Large intestine (tissue), 3 donors: ENCODE measurements at regions not wholly inside any gene's neighbourhood (a gene's known extent, or its start where the extent isn't known, plus 50 kb on each side); places are given as distances from the start of the nearest gene placed in this dataset.

ENCODE experiments used
- DNase-seq, 2 donors: peaks; one replicate each; pipeline versions ENCODE4 v3.0.0 to v3.0.0-alpha.2; 2013
- H3K27ac ChIP-seq: one replicate; pipeline ENCODE4 v1.5.1; 2013; ENCODE audit warnings: low read length
- H3K27me3 ChIP-seq: 2 replicates; pipeline ENCODE4 v1.6.1; 2013; ENCODE audit warnings: low read length; ENCODE audit not compliant: control insufficient read depth, insufficient read depth
- H3K36me3 ChIP-seq: 2 replicates; pipeline ENCODE4 v1.6.1; 2013; ENCODE audit warnings: low read length; ENCODE audit not compliant: control insufficient read depth, insufficient read depth
- H3K4me1 ChIP-seq: one replicate; pipeline ENCODE4 v1.6.1; 2013; ENCODE audit warnings: low read length; ENCODE audit not compliant: control insufficient read depth, insufficient read depth
- H3K4me3 ChIP-seq: one replicate; pipeline ENCODE4 v1.5.1; 2013; ENCODE audit warnings: low read length
- H3K9me3 ChIP-seq: one replicate; pipeline ENCODE4 v1.6.1; 2013; ENCODE audit warnings: mild to moderate bottlenecking, low read depth, low read length, moderate library complexity; ENCODE audit not compliant: control insufficient read depth
- WGBS: methylation state at CpG from one replicate; pipeline ENCODE4 v1.1.5; 2013; ENCODE audit warnings: low lambda C conversion rate; ENCODE audit not compliant: insufficient coverage; 5-methylcytosine and 5-hydroxymethylcytosine counted together

DNA sequence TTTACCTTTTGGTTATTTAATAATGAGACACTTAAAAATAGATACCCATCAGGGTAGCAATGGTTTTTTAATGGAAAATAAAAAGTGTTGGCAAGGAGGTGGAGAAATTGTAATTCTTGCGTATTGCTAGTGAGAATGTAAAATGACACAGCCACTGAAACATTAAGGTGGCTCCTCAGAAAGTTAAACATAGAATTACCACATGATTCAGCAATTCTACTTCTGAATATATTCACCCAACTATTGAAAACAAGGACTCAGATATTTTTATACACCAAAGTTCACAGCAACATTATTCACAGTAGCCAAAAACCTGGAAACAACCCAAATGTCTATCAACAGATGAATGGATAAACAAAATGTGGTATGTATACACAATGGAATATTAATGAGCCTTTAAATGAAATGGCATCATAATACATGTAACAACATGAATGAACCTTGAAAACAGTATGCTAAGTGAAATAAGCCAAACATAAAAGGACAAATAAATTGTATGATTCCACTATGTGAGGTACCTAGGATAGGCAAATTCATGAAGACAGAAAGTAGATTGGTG is 163.5 kb downstream of the IMPG2 start:
- WGBS, result no CpG with 5 or more reads among the region's 1 CpG
- Histone ChIP-seq H3K4me3 (no peak overlapping the region), H3K27me3 (no peaks in the 10 kb centered on the region), H3K4me1 (no peaks in the 10 kb centered on the region), H3K27ac (no peak overlapping the region), H3K36me3 (no peaks in the 10 kb centered on the region), H3K9me3 (no peaks in the 10 kb centered on the region)
- no peak for DNase-seq

DNA sequence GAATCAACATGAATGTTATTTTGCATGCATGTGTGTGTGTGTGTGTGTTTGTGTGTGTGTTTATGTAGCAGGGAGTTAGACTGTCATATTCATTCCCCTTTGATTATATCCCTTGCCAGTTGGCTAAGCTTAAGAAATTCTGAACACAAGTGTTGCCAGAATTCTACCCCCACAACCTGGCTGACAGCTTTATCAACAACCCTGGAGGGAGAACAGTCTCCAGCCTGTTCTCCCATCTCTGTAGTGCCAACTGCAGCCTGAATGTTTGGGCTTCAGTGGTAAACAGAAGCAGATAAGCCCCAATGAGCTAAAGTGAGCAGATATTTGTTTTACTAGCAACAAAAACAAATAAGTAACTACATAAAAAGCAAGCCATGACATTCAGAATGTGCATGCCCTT is 162.6 kb upstream of the ABI3BP start:
- no peak for DNase-seq
- Histone ChIP-seq H3K4me1 (no peaks in the 10 kb centered on the region), H3K27me3 (no peaks in the 10 kb centered on the region), H3K27ac (no peak overlapping the region), H3K36me3 (no peaks in the 10 kb centered on the region), H3K9me3 (no peaks in the 10 kb centered on the region), H3K4me3 (no peak overlapping the region)

DNA sequence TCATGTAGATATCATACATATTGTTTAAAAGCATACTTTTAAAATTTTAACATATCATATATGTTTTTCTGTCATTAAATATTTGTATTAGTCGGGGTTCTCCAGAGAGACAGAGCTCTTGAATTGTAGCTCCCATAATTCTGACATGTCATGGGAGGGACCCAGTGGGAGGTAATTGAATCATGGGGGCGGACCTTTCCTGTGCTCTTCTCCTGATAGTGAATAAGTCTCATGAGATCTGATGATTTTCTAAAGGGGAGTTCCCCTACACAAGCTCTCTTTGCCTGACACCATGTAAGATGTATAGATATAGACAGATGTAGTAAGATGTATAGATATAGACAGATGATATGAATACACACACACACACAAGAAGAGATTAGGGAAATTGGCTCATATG is 161.2 kb upstream of the ABI3BP start:
- Histone ChIP-seq H3K36me3 (no peaks in the 10 kb centered on the region), H3K4me3 (no peak overlapping the region), H3K9me3 (no peaks in the 10 kb centered on the region), H3K4me1 (no peaks in the 10 kb centered on the region), H3K27me3 (no peaks in the 10 kb centered on the region), H3K27ac (no peak overlapping the region)
- no peak for DNase-seq
- no CpG with 5 or more reads among the region's 2 CpGs for WGBS

DNA sequence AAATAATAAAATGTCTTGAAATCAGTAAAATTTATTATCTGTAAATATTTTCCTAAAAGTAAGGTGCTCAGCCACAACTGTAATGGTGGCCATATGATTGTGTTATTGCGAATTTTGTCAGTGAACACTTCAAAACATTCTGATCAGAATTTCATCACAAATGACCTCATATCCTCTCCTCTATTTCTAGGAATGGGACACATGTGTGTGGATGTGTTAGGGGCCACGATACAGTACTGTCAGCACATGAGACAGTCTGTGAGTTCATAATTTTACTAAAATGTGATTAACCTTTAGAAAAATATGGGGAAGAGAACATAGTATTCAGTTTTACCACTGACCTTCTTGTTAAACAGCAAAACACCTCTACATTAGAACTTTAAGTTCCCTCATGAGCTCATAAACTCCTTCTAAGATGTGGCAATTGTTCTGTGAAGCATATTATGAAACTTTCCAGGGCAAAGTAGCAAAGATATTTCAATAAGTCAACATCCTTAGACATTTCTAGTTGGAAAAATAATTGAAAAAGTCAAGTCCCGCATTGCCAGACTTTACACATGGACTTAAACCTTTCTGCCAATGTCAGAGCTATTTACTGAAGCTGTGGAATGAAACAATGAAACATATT is 158.2 kb upstream of the ABI3BP start:
- Histone ChIP-seq H3K9me3 (no peaks in the 10 kb centered on the region), H3K27me3 (no peaks in the 10 kb centered on the region), H3K27ac (peak overlapping the region; percentile 16), H3K36me3 (no peaks in the 10 kb centered on the region), H3K4me3 (no peak overlapping the region), H3K4me1 (no peaks in the 10 kb centered on the region)
- WGBS, result 100% methylated on average over 1 of the region's 3 CpGs
- peak; percentile 27 to 50 for DNase-seq

DNA sequence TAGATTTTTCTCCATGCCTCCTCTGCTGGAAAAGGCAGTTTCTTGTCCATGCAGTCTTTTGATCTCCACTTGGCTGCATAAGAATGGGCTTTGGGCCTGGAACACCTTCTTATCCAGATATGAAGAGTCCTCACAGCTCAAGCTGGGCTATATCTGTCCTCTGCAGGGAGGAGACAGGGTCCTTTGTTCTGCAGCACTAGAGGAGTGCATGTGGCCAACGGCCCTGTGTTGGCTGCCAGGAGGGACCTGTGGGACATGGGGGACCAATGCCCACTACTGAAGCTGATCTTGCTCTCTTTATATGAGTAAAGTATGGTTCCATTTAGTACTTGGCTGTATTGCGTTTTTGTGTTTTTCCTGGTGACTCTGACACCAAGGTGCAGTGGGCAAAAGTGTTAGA is 157.3 kb upstream of the ABI3BP start:
- H3K4me3 ChIP-seq, result no peak overlapping the region
- no peak for DNase-seq
- no peaks in the 10 kb centered on the region for H3K36me3 ChIP-seq
- H3K27ac ChIP-seq, result no peak overlapping the region
- H3K9me3 ChIP-seq, result no peaks in the 10 kb centered on the region
- no peaks in the 10 kb centered on the region for H3K4me1 ChIP-seq
- WGBS, result 100% methylated on average over 1 of the region's 2 CpGs
- no peaks in the 10 kb centered on the region for H3K27me3 ChIP-seq

DNA sequence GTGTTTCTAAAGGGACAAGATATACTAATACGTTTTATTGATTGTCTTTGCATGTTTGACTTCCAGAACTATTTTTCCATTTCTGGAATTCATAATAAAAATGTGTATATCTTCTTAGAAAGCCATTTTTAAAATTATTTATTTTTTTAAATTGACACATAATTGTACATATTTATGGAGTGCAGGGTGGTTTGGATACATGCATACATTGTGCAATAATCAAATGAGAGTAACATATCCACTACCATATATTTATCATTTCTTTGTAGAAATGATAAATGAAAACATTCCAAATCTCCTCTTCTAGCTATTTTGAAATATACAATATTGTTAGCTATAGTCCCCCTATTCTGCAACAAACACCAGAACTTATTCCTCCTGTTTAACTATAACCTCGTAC is 156.5 kb upstream of the ABI3BP start:
- no peaks in the 10 kb centered on the region for H3K9me3 ChIP-seq
- WGBS, result 89% methylated on average over 2 of the region's 2 CpGs

DNA sequence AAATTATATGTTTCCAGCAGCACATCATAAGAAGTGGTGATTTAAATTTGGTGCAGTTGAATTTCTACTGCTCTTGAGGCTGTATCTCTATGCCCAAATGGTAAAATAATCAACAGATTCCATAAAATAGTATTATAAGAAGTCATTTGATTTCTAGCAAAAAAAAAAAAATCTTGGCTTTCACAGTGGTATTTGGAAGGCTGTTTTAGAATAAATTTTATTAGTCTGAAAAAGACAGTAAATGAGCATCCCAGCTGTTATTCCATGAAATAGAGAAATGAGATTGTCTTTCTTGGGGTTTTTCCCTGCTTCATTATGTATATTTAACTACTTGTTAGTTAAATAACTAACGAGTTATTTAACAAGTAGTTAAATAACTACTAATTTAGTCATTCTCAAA is 156.0 kb upstream of the ABI3BP start:
- Histone ChIP-seq H3K9me3 (no peaks in the 10 kb centered on the region), H3K4me1 (peaks cover 4% of the 10 kb centered on the region), H3K27ac (no peak overlapping the region), H3K4me3 (no peak overlapping the region), H3K27me3 (no peaks in the 10 kb centered on the region), H3K36me3 (no peaks in the 10 kb centered on the region)
- DNase-seq, result no peak
- WGBS, result 57% methylated on average over 1 of the region's 1 CpG

More for the DNA sequence above, 156.5 kb upstream of the ABI3BP start:
- no peaks in the 10 kb centered on the region for H3K27me3 ChIP-seq
- no peak for DNase-seq
- no peak overlapping the region for H3K27ac ChIP-seq
- H3K36me3 ChIP-seq, result no peaks in the 10 kb centered on the region
- peaks cover under 1% of the 10 kb centered on the region for H3K4me1 ChIP-seq
- no peak overlapping the region for H3K4me3 ChIP-seq

DNA sequence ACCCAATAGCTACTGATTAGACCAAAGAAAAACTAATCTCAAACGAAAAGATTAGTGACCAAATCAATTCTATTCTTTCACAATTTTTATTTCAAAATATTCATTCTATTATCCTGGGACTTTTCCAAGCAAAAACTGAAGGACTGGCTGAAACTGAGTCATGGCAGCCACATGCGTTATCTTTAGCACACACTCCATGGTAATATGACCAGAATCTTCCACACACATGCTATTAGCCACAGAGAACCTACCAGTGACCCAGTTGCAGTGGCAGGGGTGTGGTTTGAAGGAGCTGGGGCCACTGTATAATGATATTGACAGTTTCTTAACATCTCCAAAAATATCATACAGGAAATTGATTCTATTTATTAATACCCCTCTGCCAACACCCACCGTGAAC is 154.8 kb upstream of the ABI3BP start:
- Histone ChIP-seq H3K9me3 (no peaks in the 10 kb centered on the region), H3K27me3 (no peaks in the 10 kb centered on the region), H3K27ac (no peak overlapping the region), H3K4me1 (peaks cover 8% of the 10 kb centered on the region), H3K4me3 (no peak overlapping the region), H3K36me3 (no peaks in the 10 kb centered on the region)
- DNase-seq, result no peak
- no CpG with 5 or more reads among the region's 3 CpGs for WGBS

DNA sequence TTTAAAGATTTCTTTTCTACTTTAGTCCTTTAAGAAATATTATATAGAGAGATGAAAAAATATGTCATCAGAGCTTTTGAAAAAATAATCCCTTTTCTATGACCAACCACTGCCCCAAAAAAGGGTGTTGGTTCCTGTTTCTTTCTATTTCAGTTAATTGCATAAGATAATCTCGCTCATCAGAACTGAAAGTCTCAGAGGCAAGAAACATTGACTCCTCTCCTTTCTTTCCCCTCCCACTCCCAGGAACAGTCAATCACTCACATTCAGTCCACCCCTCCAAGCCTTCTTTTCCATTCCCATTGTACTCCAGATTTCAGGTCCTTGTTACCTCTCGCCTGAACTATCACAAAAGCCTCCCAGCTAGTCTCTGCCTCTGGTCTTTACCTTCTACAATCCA is 153.7 kb upstream of the ABI3BP start:
- H3K4me1 ChIP-seq, result peaks cover 8% of the 10 kb centered on the region
- no peak overlapping the region for H3K27ac ChIP-seq
- no CpG with 5 or more reads among the region's 2 CpGs for WGBS
- H3K27me3 ChIP-seq, result no peaks in the 10 kb centered on the region
- H3K9me3 ChIP-seq, result no peaks in the 10 kb centered on the region
- H3K4me3 ChIP-seq, result no peak overlapping the region
- H3K36me3 ChIP-seq, result no peaks in the 10 kb centered on the region
- DNase-seq, result no peak

DNA sequence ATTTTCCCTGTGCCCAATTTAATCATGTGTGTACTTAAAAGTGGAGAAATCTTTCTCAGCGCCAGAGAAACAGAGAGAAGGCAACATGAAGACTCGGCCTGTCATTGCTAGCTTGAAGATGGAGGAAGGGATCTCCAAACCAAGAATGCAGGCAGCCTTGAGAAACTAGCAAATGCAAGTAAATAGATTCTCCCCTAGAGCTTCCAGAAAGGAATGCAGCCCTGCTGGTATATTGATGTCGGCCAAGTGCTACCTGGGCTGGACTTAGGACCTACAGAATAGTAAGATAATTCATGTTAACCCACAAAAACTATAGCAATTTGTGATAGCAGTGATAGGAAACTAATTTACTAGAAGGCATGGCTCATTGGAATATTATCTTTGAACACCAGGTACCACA is 150.9 kb upstream of the ABI3BP start:
- no peaks in the 10 kb centered on the region for H3K9me3 ChIP-seq
- H3K27me3 ChIP-seq, result no peaks in the 10 kb centered on the region
- DNase-seq, result peak; percentile 54 to 57
- no peak overlapping the region for H3K27ac ChIP-seq
- peaks cover 8% of the 10 kb centered on the region for H3K4me1 ChIP-seq
- H3K4me3 ChIP-seq, result no peak overlapping the region
- WGBS, result no CpG with 5 or more reads among the region's 3 CpGs
- no peaks in the 10 kb centered on the region for H3K36me3 ChIP-seq

DNA sequence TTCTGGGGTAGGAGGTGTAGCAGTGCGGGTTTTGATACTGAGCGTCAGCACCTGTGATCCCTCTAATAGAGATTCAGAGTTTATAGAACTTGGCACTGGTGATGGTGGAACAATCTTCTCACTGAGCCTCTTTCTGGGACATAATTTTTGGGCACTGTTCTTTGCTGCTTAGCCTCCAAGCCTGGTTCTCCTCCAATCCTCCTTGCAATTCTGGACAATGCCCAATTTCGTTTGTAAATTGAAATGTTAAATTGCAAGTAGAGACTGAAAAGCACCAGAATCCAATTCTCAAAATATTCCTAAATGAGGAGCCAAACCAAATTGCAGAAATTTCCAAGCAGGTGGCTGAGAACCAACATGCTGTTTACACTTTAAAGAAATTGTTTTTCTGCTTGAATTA is 149.8 kb upstream of the ABI3BP start:
- Histone ChIP-seq H3K9me3 (no peaks in the 10 kb centered on the region), H3K27ac (no peak overlapping the region), H3K4me3 (no peak overlapping the region), H3K27me3 (no peaks in the 10 kb centered on the region), H3K4me1 (peaks cover 8% of the 10 kb centered on the region), H3K36me3 (no peaks in the 10 kb centered on the region)
- WGBS, result no CpG with 5 or more reads among the region's 3 CpGs
- DNase-seq, result no peak
